Nucleus accumbens (tissue), 56 donors: ENCODE measurements at regions not wholly inside any gene's neighbourhood (a gene's known extent, or its start where the extent isn't known, plus 50 kb on each side); places are given as distances from the start of the nearest gene placed in this dataset.

Experiments used
- DNase-seq, 56 donors: peaks; one replicate each; lab custom pipeline; 2025; lab: John Stamatoyannopoulos, UW

DNA sequence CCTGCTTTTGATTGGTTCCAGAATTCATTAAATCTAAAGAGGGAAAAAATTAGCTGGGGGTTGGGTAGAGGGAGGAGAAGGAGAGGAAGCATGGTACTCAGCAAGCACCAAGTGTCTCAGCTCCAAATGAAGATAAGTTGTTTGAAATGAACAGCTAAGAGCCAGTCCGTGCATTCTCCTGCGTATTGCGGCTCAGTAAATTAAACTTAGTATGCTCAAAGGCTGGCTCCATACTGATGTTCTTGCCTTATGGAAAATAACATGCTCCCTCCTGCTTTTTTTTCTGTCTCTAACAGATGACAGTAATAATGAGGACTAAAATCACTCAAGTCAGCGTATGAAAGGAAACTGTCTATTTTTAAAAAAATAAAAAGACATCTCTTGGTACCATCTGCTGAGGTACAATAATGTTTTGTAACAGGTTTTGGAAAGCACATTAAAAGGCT lies 161.0 kb downstream of the SPATA31D1 start:
- no peak for DNase-seq

DNA sequence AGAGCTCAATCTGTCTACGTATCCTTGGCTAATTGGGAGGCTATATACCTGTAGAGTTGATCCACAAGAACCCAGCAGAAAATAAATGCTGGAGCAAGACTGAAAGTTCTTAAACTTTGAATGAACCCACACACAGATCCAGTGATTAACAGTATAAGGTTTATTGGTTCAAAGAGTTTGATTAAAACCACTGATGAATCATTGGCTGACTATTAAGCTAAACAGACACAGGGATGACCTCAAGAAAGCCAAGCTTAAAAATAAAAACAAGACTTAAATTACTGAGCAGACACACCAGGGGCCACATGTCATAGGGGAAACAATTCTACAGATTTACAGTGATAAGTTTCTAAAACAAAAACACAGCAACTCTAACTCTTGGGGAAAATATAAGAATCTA lies 163.6 kb downstream of the SPATA31D1 start:
- DNase-seq = no peak

DNA sequence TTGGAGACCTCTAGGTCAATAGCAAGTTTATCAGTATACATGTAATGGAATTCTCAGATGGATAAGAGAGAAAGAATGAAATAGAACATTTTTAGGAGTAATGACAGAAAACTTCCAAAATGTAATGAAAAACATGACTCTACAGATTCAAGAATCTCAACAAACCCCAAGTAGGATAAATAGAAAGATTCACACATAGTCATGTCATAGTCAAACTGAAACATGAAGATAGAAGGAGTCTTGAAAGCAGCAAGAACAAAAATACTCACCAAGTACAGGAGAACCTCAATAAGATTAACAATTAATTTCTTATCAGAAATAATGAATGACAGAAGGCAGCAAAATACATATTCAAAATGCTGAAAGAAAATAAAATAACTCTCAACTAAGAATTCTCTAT lies 164.5 kb downstream of the SPATA31D1 start:
- DNase-seq = no peak

DNA sequence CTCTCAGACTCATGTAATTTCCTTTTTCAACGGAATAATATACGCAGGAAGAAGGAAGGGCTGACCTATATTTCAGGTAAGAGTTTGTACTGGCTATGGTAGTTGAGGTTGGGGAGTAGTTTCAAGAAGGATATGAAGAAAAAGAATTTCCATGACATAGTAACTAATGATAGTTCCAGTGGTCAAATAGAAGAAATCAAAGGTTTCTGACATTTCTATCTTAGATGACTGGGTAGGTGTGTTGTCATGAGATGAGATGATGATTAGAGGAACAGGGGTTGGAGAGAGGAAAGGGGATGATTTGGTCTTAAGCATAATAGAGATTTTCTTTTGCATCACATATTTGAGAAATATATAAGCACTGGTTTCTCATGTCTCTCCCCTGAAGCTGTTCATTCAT lies 166.0 kb downstream of the SPATA31D1 start:
- DNase-seq = no peak

DNA sequence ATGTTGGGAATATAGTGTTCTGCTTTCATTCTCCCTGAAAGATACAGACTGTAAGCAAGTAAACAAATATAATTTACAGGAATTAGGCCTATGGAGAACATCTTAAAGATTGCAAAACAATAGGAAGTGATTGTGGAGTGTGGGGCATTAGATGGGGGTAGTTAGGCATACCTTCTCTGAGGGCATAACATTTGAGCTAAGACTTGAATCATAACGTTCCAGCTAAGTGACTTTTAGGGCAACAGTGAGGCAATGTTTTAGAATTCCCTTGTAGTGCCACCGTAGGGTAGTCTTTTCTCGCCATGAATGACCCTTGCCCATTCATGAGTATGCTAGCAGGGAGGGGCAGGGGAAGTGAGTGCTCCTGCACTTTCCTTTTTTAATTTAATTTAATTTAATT lies 173.3 kb downstream of the SPATA31D1 start:
- no peak for DNase-seq

DNA sequence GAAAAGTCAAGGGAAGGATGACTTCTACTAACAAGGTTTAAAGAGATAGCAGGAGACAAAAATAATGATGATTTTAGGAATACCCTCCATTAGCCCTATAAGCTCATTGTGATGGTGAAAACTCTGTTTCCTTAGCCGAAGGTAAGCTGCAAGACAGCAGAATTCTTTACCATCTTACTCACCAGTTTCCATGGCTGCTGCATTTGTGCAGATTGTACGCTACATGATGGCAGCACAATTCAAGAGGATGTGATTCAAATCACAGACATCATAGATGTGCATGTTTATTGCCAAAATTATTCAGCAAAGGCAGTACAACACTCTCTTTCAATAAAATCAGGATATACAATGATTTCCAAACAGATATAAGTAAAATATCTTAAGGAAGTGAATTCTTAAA lies 175.6 kb downstream of the SPATA31D1 start:
- no peak for DNase-seq

DNA sequence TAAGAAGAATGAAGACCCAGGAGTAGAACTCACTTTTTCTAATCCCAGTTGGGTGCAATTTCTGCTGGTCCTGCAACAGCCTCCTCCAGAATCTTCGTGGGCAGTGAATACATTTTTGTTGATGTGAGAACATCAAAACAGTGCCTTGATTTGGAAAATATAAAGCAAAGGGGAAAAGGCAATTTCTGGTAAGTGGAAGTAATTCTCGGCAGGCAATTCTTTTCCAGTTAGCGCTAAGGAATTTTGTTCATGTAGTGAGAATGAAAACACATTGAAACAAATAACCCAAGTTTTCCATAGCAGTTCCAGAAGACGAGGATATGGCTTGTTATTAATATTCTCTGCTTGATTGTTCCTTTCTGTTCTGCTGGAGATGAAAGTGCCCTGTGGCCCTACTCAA lies 178.7 kb downstream of the SPATA31D1 start:
- no peak for DNase-seq

DNA sequence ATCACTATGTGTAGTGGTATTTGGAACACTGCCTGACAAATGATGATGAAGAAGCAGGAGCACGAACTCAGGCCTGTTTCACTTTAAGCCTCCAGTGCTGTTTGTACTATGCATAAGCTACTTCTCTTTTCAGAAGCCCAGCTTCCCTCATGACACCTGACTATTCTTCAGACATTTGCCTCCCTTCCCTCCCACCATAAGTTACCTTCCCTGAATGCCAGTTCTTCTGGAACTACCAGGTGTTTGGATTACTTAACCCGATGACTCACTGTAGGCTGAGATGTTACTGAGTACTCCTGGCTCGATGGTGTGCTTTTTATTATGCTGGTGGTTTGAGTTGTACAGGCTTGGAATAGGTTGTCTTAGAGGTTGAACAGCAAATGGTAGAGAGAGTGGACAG lies 180.0 kb downstream of the SPATA31D1 start:
- peak in 2 of 56 donors; percentile 1 to 7 for DNase-seq

DNA sequence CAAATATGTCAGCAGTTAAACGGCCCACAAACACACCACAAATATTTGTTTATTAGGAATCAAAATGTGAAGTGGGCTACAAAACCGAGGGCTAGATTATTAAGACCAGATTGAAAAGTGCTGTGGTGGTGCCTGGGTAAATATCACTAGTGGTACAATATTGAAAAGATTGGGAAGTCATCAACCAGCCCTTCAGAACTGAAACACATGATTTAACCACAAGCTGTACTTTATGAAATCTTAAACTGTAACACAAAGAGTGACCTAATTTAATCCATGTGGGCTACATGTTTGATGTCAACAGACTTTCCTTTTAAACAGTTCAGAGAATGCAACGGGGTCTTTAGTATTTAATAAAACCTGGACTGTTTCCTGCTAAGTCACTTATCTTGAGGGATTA lies 182.3 kb downstream of the SPATA31D1 start:
- no peak for DNase-seq

DNA sequence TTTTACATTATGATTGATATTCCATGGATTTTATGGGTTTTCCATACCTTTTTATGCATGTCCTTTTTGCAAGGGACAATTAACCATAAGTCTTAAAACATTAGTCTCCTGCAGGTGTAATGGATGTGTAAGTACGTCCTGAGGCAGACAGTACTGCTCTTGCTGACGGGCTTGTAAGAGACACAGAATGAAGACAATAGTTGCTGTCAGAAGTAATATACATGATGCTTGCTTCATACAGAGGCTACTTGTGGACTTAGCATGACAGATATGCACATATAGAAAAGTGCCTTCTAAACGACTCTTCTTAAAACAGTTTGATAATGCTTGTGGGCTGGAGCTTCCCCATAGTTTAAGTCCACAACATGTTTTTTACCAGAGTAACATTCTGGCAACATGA lies 182.7 kb downstream of the SPATA31D1 start:
- DNase-seq = no peak

DNA sequence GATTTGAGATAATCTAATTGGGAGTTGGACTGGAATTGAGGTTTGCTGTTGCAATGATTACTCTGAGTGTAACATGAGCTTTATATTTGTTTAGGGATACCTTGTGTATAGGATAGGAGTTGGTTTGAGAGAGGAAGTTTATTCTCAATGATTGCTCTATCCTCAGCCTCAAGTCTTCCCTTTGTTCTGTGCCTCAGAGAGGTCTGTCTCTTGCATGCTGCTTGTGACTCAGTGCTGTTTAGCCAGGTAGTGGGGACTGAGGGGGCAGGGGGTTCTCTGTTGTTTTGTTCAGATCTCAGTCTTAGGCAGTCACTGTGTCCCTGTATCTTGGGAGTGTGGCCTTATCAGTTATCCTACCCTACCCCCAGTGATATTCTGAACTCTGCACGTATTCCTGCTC lies 192.1 kb downstream of the SPATA31D1 start:
- DNase-seq = no peak

DNA sequence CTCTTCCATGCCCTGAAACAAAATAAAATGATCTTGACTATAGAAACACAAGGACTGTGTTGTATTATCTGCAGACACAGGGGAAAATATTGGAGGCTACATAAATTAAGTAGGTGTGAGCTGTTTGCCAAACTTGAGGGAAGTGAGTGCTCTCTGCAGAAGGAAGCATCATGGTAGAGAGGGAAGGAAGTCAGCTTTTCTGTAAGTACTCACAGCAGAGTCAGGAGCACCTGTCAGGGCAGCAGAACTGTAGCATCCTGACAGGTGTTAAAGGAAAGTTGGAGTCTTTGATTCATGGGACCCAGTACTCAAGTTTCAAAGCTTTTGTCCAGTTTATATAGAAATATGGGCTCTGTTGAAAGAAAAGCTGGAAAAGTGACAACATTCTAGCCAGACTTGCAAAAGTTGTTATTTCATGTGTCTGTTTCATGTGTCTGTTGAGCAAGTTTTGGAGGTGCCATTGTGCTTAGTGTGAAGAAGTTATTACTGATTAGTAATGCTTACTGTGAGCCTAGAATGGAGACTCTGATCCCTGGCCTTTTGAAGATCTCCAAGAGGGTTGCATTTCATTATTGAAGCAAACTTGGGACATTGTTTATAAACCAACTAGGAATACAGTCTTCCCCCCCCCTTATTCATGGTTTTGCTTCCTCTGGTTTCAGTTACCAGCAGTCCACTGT lies 194.7 kb downstream of the SPATA31D1 start:
- no peak for DNase-seq

DNA sequence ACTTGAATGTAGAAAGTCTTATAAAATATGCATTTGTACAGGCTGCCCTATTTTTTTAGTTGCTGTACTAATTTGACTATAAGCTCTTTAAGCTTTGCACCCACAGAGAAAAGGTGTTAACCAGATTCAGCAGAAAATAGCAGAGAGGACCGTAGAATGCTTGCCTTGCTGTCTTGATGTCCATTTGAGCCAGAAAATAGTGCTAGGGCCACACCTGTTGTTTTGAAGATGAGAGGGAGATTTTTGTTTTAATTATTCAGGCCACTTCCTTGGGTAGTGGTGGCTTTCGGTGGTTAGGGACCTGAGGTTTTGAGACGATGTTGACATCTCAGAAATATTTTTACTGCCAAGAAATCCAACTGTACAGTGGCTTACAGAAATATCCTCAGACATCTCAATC lies 196.0 kb downstream of the SPATA31D1 start:
- DNase-seq = no peak

DNA sequence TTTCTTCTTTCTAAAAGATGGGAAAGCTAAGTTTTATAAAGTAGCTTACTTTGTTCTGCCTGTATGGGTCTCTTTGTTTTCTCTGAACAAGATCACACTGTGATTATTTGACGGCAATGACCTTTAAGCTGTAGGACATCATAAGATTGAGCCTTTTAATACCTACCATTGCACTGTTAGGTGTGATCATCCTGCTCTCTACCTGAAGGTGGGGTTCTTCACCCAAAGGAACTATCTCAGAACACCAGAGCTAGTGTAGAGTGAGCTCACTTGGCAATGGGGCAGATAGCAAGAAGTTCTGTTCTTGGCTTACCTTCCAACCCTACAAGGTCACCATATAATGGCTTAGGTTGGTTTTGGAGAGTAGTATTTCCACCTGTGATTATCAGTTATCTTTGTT lies 200.2 kb downstream of the SPATA31D1 start:
- DNase-seq = no peak

DNA sequence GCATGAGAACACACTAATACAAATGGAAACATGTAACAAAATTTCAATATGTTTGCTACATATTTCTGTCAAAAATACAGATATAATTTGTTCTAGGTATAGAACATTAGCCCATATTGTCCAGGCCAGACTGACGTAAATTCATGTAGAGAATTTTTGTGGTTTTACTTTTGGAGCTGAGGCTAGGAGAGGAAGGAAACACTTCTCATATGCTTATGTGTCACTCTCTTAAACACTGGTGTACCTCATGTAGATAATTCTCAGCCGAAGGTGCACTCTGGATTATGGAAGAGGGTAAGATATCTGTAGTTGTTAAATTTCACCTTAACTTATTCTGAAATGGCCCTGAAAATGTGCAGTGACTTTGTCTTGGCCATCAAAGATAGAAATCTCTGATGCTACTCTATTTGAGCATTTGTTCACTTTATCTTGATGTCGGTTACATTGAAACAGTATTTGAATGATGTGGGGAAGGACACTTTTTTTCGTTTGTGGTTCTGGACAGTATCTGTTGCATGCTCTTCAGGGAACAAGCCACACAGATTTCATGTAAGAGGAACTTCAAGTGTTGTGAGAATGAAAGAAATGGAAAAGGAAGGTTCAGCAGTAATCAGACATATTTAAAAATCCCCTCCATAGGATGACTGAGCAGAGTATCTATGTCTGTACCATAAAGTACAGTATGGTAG lies 202.7 kb downstream of the SPATA31D1 start:
- no peak for DNase-seq

DNA sequence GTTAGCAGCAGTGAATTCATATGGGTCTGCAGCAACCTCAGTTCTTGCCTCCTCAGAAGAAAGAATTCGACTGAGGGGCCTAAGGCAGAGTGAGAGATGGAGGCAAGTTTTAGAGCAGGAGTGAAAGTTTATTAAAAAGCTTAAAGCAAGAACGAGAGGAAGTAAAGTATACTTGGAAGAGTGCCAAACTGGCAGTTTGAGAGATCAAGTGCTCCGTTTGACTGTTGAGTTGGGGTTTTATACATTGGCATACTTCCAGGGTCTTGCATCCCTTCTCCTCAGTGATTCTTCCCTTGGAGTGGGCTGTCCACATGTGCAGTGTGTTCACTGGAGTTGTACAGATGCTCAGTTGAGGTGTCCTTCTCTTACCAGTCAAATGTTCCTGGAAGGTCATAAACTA lies 203.6 kb downstream of the SPATA31D1 start:
- no peak for DNase-seq

DNA sequence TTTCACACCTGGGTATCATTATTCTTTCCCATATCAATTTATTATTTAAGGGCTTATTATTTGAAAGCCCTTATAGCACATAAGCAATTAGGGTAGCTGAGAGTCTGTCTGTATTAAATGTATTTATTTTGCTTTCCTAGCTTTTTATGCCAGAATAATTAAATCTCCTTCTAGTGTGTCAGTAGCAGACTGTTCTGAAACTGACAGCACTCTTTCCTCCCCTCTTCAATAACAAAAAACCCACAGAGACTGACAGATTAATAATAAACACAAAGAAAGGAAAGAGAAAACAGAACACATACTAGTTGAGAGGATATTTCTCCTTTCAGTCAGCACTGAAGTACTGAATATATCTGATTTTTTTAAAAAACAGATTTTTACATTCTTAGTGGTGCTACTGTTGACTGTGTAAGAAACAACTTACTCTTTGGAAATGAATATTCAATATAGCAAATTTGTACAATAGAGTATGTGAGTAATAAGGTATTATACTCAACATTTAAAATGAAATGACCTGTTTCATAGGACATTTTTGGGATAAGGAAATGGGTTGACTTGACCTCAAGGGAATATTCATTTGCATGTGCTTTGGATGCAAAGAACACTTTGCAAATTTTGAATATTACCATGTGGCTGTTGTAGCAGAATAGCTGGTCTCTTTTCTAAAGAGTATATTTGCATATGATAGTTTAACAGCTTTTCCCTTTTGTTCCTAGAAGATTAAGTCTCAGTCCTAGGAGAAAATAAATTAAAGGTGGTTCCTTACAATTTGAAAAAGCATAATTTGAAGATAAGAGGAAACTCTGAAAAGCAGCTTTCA lies 208.3 kb downstream of the SPATA31D1 start:
- DNase-seq = no peak

DNA sequence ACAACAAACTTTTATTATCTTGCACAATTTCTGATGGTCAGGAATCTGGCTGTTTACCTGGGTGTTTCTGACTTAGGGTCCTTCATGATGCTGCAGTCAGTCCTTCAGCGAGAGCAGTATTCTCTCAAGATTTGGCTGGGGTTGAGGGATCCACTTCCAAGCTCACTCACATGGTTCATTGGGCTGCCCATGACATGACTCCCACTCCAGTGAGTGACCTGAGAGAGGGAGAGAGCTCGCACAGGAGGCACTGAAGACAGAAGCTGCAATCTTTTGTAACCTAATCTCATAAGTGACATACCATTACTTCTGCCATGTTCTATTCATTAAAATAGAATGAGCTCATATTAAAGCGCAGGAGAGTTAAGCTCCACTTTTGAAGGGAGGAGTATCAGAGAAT lies 212.6 kb downstream of the SPATA31D1 start:
- DNase-seq = no peak

DNA sequence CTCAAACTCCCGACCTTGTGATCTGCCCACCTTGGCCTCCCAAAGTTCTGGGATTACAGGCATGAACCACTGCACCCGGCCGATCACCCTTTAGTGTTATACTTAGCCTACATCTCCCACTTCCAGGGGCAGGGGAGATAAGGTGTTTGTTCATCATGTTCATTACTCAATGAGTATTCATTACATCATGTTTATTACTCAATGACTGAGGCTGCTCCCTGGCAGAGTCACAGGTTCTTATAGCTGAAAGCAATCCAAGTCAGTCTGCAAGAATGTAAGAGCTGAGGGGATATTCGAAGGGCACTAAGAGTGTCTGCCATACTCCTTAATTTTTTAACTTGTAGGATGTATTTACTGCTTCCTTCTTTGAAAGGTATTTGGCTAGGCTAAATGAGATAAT lies 214.2 kb downstream of the SPATA31D1 start:
- DNase-seq = no peak

DNA sequence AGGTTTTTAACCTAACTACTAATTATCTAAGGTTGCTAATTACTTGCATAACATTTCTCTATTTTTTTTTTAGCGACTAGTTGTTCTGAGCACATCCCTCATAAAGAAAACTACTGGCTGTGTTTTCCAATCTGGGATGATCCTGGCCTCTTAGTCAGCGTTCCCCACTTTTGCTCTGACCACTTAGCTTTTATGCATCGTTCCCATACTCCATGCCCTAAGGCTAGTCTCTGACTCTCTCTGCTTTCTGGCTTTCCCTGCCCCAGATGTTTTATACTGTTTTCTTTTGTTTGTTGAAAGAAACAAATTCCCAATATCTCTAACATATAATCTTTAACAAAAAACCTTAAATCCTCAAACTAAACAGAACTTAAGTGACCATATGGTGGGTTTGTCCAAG lies 217.9 kb downstream of the SPATA31D1 start:
- DNase-seq = no peak

DNA sequence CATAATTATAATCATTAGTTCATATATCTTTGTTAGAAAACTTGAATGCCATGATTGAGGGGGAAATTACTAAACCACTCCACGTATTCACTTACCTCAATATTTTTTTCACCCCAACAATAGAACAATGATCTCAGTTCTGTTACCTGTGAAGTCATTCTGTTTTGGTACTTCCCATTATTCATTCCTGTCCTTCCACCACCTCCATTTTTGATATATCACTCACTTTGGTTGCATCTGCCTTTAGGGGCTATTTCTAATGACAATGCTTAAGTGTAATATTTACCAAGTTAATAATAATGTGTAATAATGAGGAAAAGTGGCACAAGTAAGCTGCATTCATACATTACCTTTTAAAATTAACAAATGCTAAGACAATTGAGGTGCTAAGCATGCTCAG lies 218.4 kb downstream of the SPATA31D1 start:
- DNase-seq = no peak
